ENCODE measurements at regions not wholly inside any gene's neighbourhood (a gene's known extent, or its start where the extent isn't known, plus 50 kb on each side); places are given as distances from the start of the nearest gene placed in this dataset.

DNA sequence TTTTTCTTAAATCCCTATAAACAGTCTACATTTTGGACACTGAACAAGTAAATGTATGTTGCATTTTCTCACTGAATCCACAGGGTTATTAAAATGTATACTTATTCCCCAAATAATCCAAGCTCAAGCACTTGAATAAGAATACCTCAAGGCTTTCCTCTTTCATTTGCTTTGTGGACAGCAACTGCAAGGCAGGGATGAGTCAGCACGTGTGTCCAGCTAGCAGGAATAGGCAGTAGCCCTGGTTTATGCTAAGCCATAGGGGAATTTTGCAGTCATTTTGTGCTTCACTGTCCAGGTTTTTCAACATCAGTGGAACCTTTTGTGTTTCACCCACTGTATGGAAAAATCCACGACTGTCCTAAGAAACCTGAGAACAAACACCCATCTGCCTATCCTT, 96.7 kb upstream of the KCNMB2 start:
- H3K4me3 ChIP-seq (ENCODE audit: low read depth, low read length), result no peak overlapping the region
- peak; percentile 21 for DNase-seq (ENCODE audit: low read depth, low spot score)
- CTCF ChIA-PET, result interaction anchor here (1.3 to 9.4 kb wide), 2 partner anchors 528 to 881 kb away, joined by 6 to 96 read pairs; no protein-coding TSS in a partner anchor
- POLR2A ChIA-PET, result interaction anchor here (0.6 kb wide), 1 partner anchor 11 kb away, joined by 3 read pairs; no protein-coding TSS in a partner anchor
- TF ChIP-seq, protein P1, sequence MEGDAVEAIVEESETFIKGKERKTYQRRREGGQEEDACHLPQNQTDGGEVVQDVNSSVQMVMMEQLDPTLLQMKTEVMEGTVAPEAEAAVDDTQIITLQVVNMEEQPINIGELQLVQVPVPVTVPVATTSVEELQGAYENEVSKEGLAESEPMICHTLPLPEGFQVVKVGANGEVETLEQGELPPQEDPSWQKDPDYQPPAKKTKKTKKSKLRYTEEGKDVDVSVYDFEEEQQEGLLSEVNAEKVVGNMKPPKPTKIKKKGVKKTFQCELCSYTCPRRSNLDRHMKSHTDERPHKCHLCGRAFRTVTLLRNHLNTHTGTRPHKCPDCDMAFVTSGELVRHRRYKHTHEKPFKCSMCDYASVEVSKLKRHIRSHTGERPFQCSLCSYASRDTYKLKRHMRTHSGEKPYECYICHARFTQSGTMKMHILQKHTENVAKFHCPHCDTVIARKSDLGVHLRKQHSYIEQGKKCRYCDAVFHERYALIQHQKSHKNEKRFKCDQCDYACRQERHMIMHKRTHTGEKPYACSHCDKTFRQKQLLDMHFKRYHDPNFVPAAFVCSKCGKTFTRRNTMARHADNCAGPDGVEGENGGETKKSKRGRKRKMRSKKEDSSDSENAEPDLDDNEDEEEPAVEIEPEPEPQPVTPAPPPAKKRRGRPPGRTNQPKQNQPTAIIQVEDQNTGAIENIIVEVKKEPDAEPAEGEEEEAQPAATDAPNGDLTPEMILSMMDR (IDR thresholded peaks at IDR 0.05; ENCODE audit: insufficient read depth, low read length, missing control alignments), result no peak

DNA sequence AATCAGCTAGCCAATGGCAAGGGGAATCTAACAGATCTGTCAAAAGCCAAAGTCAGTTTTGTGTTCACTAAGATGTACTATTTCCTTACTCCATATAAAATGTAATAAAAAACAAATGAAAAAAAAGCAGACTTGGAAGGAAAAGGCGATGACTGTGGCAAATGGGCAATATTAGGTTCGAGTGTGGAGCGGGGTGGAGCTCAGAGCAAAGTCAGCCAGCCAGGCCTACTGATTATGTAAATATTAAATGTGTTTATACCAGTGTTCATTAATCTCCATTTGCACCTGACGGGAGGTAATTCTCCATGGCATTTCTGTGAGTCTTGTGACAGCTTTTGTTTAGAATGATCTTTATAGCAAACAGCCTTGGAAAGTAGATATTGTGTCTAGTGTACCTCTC, 96.2 kb upstream of the KCNMB2 start:
- ChIA-PET POLR2A (no interaction called here), CTCF (interaction anchor here (1.3 to 9.4 kb wide), 2 partner anchors 528 to 881 kb away, joined by 6 to 96 read pairs; no protein-coding TSS in a partner anchor)
- TF ChIP-seq, protein P1 (IDR thresholded peaks at IDR 0.05; ENCODE audit: insufficient read depth, low read length, missing control alignments), result no peak
- DNase-seq (ENCODE audit: low read depth, low spot score), result no peak
- no peak overlapping the region for H3K4me3 ChIP-seq (ENCODE audit: low read depth, low read length)

DNA sequence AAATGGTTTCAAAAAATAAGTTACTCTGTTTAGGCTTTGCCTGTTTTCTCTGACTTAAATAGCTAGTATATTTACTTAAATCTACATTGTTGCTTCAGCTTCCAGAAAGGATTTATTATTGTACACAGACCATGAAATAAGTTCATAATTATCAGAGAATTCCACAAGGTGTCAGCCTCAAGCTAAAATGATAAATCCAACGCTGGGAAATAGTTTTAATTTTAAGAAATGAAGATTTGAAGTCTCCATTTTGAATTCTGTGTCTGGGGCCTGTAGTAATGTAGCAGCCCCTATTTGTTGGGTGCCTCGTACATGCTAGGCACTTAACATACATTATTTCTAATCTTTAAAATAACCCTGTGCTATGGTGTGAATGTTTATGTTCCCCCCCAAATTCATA, 92.6 kb upstream of the KCNMB2 start:
- CTCF ChIA-PET, result interaction anchor here (1.2 to 1.7 kb wide), 4 partner anchors 8 to 529 kb away, joined by 4 to 7 read pairs (median 4); no protein-coding TSS in a partner anchor
- no peak for DNase-seq (ENCODE audit: low read depth, low spot score)
- TF ChIP-seq, protein P1 (IDR thresholded peaks at IDR 0.05; ENCODE audit: insufficient read depth, low read length, missing control alignments), result no peak
- POLR2A ChIA-PET, result no interaction called here
- H3K4me3 ChIP-seq (ENCODE audit: low read depth, low read length), result no peak overlapping the region

DNA sequence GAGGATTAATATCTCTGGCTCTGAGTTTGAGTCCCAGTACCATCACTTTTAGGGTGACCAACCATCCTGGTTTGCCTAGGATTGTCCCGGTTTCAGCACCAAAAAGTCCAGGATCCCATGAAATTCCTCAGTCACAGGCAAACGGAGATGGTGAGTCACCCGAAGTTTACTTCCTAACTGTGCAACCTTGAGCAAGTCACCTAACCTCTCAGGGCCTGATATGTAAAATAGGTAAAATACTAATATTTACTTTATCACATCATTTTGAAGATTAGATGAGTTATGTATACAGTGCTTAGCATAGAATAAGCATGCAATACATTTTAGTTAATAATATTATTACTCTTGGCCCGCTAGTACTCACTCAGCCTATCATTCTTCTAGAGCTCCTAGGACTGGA, 91.1 kb upstream of the KCNMB2 start:
- TF ChIP-seq, protein P1 (IDR thresholded peaks at IDR 0.05; ENCODE audit: insufficient read depth, low read length, missing control alignments), result no peak
- CTCF ChIA-PET, result interaction anchor here (1.3 kb wide), 1 partner anchor 522 kb away, joined by 3 read pairs; no protein-coding TSS in a partner anchor
- DNase-seq (ENCODE audit: low read depth, low spot score), result no peak
- POLR2A ChIA-PET, result no interaction called here
- H3K4me3 ChIP-seq (ENCODE audit: low read depth, low read length), result no peak overlapping the region

DNA sequence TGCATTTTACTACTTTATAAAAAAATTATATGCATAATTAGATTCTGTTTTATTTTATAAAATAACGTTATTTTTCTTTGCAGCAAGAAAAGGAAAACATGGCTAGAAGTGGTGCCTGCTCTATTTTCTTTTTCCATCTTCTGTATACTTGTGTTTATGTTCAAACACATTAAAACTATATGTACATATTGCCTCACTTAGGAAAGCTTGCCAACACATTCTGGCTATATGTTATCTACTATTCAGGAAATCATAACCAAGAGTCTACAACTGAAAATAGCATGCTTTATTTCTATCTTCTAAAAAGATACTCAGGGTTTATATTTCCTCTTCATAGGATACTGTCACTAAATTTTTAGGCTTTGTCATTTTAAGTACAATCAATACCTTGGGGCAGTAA, 90.2 kb upstream of the KCNMB2 start:
- CTCF ChIA-PET, result interaction anchor here (1.3 kb wide), 1 partner anchor 521 kb away, joined by 3 read pairs; no protein-coding TSS in a partner anchor
- no peak overlapping the region for H3K4me3 ChIP-seq (ENCODE audit: low read depth, low read length)
- no peak for DNase-seq (ENCODE audit: low read depth, low spot score)
- POLR2A ChIA-PET, result no interaction called here
- TF ChIP-seq, protein P1 (IDR thresholded peaks at IDR 0.05; ENCODE audit: insufficient read depth, low read length, missing control alignments), result no peak

DNA sequence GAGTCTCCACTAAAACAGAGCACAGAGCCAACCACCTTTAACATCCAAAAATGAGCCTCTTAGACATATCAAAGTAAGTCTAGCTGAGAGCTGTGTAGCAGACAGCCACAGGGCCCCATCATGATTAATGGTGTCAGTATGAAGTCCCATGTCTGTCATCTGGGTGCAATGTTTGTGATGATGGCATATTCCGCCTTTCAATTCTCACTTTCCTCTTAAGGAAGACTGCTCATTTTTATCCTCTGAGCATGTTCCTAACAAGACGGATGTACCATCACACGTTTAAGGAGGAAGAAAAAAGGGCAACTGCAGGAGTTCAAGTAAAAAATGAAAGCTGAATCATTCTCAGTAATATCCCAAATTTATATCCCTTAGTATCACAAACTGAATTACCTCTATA, 85.8 kb upstream of the KCNMB2 start:
- no peak overlapping the region for H3K4me3 ChIP-seq (ENCODE audit: low read depth, low read length)
- ChIA-PET CTCF (no interaction called here), POLR2A (no interaction called here)
- TF ChIP-seq, protein P1 (IDR thresholded peaks at IDR 0.05; ENCODE audit: insufficient read depth, low read length, missing control alignments), result no peak
- no peak for DNase-seq (ENCODE audit: low read depth, low spot score)

Measured in AG04449 (cell line).